NB4 (cell line): ENCODE measurements at regions not wholly inside any gene's neighbourhood (a gene's known extent, or its start where the extent isn't known, plus 50 kb on each side); places are given as distances from the start of the nearest gene placed in this dataset.

Source experiments
- MYC ChIP-seq: IDR thresholded peaks from 2 replicates; pipeline ENCODE4 v1.6.1; 2011; ENCODE audit warnings: low read depth, low read length
- TF ChIP-seq, protein P1 (sequence below): IDR thresholded peaks from one replicate; pipeline ENCODE4 v1.5.1; 2012; ENCODE audit warnings: low read depth, low read length

DNA sequence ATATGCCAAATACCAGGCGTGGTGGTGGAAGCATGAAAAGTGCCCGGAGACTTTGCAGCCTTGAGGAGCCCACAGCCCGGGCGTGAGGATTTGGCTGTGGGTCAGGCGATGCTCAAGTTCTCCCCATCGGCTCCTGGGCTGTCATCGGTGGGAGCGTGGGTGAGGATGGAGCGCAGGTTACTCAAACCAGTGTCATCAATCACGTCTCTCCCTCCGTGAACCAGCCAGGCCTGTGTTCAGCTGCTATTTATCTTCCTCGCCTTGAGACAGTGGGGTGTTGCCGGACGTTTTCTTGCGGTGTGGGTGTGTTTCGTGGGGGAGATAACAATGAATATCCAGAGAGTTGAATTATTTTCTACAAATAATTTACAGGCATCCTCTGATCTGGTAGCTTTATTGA, 317.6 kb downstream of the EIPR1 start:
- TF ChIP-seq, protein P1, sequence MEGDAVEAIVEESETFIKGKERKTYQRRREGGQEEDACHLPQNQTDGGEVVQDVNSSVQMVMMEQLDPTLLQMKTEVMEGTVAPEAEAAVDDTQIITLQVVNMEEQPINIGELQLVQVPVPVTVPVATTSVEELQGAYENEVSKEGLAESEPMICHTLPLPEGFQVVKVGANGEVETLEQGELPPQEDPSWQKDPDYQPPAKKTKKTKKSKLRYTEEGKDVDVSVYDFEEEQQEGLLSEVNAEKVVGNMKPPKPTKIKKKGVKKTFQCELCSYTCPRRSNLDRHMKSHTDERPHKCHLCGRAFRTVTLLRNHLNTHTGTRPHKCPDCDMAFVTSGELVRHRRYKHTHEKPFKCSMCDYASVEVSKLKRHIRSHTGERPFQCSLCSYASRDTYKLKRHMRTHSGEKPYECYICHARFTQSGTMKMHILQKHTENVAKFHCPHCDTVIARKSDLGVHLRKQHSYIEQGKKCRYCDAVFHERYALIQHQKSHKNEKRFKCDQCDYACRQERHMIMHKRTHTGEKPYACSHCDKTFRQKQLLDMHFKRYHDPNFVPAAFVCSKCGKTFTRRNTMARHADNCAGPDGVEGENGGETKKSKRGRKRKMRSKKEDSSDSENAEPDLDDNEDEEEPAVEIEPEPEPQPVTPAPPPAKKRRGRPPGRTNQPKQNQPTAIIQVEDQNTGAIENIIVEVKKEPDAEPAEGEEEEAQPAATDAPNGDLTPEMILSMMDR = no peak
- no peak for TF ChIP-seq MYC
